Progenitor cell of endocrine pancreas (in vitro differentiated cells): ENCODE measurements at regions not wholly inside any gene's neighbourhood (a gene's known extent, or its start where the extent isn't known, plus 50 kb on each side); places are given as distances from the start of the nearest gene placed in this dataset.
A peak's percentile ranks its signal among the peaks of the same experiment; 100 is the strongest.

Experiments
- DNase-seq: peaks from one replicate; pipeline ENCODE4 v3.0.0; 2021; ENCODE audit warnings: low spot score; ENCODE audit not compliant: unreplicated experiment
- H3K27ac Mint-ChIP-seq: 2 replicates; pipeline ENCODE4 v1.8.0; 2021; ENCODE audit warnings: mild to moderate bottlenecking, moderate library complexity, mixed read lengths
- H3K27me3 Mint-ChIP-seq: 2 replicates; pipeline ENCODE4 v1.8.0; 2021; ENCODE audit warnings: mixed read lengths
- H3K36me3 Mint-ChIP-seq: 2 replicates; pipeline ENCODE4 v1.8.0; 2022; ENCODE audit warnings: mixed read lengths; ENCODE audit not compliant: insufficient read depth
- H3K4me1 Mint-ChIP-seq: 2 replicates; pipeline ENCODE4 v1.8.0; 2021; ENCODE audit warnings: low read depth, mixed read lengths
- H3K4me3 Mint-ChIP-seq: 2 replicates; pipeline ENCODE4 v1.8.0; 2021; ENCODE audit warnings: low read depth, mild to moderate bottlenecking, moderate library complexity, mixed read lengths
- H3K9me3 Mint-ChIP-seq: 2 replicates; pipeline ENCODE4 v1.8.0; 2021; ENCODE audit warnings: low read depth, mixed read lengths
- CTCF ChIP-seq: fragments of 200-600 bp; sonication (generic); IDR thresholded peaks from one replicate; pipeline ENCODE4 v1.5.0; 2021; ENCODE audit warnings: antibody characterized with exemption, mild to moderate bottlenecking; ENCODE audit not compliant: unreplicated experiment

- peaks cover 29% of the 10 kb centered on the region for H3K27me3 Mint-ChIP-seq
- H3K27ac Mint-ChIP-seq = no peak overlapping the region
- TF ChIP-seq CTCF = peak; percentile 5
- H3K4me3 Mint-ChIP-seq = no peak overlapping the region
- no peak for DNase-seq
- no peaks in the 10 kb centered on the region for H3K4me1 Mint-ChIP-seq
- no peaks in the 10 kb centered on the region for H3K9me3 Mint-ChIP-seq
- no peaks in the 10 kb centered on the region for H3K36me3 Mint-ChIP-seq
Measured at GRCh38 chr14:101705733-101706508, 55.6 kb upstream of the PPP2R5C start.

- Mint-ChIP-seq H3K9me3 (no peaks in the 10 kb centered on the region), H3K4me3 (no peak overlapping the region), H3K27ac (no peak overlapping the region), H3K36me3 (no peaks in the 10 kb centered on the region), H3K4me1 (no peaks in the 10 kb centered on the region), H3K27me3 (peaks cover 27% of the 10 kb centered on the region)
- no peak for TF ChIP-seq CTCF
- no peak for DNase-seq
Measured at GRCh38 chr14:101706509-101707067, 54.9 kb upstream of the PPP2R5C start.

- H3K4me3 Mint-ChIP-seq = no peak overlapping the region
- H3K27ac Mint-ChIP-seq = no peak overlapping the region
- no peaks in the 10 kb centered on the region for H3K36me3 Mint-ChIP-seq
- peak; percentile 37 for DNase-seq
- no peaks in the 10 kb centered on the region for H3K9me3 Mint-ChIP-seq
- TF ChIP-seq CTCF = peak; percentile 84
- H3K27me3 Mint-ChIP-seq = peaks cover 27% of the 10 kb centered on the region
- H3K4me1 Mint-ChIP-seq = no peaks in the 10 kb centered on the region
Measured at GRCh38 chr14:101707068-101707842, 54.3 kb upstream of the PPP2R5C start.

DNA sequence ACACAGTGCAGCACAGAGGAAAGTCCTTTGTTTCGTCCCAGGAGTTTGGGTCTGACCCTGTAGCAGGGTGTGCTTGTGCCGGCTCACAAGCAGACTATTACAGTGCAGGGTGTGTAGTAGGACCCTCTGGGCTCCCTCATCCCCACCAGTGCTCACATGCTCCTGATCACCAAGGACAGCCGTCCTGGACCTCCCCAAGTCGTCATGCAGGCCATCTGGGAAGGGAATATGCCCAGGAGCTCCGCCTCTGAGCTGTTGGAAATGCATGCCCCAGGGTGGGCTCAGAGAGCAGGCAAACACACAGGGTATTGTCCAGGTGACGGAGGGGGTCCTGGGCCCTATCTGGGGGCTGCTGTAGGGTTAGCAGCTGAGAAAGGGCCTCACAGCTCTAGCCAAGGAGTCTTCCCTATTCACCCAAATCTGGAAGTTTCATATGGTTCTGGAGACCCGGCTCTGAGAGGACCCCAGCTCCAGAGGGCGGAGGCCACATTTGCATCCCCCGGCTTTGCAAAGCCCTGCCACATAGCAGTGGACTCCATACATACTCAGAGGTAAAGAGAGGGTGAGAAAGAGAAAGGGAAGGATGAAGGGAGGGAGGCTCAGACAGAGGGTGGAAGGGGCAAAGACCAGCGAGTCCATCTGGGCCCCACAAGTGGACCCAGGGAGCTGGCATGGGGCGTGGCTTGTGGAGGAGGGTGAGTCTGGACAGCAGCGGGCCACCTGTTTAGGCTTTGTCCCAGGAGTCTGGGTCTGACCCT is 53.5 kb upstream of the PPP2R5C start:
- Mint-ChIP-seq H3K4me1 (no peaks in the 10 kb centered on the region), H3K9me3 (no peaks in the 10 kb centered on the region), H3K27me3 (peaks cover 22% of the 10 kb centered on the region), H3K36me3 (no peaks in the 10 kb centered on the region), H3K27ac (peak overlapping the region; percentile 59), H3K4me3 (no peak overlapping the region)
- no peak for DNase-seq
- no peak for TF ChIP-seq CTCF
